ENCODE measurements at regions not wholly inside any gene's neighbourhood (a gene's known extent, or its start where the extent isn't known, plus 50 kb on each side); places are given as distances from the start of the nearest gene placed in this dataset.

DNA sequence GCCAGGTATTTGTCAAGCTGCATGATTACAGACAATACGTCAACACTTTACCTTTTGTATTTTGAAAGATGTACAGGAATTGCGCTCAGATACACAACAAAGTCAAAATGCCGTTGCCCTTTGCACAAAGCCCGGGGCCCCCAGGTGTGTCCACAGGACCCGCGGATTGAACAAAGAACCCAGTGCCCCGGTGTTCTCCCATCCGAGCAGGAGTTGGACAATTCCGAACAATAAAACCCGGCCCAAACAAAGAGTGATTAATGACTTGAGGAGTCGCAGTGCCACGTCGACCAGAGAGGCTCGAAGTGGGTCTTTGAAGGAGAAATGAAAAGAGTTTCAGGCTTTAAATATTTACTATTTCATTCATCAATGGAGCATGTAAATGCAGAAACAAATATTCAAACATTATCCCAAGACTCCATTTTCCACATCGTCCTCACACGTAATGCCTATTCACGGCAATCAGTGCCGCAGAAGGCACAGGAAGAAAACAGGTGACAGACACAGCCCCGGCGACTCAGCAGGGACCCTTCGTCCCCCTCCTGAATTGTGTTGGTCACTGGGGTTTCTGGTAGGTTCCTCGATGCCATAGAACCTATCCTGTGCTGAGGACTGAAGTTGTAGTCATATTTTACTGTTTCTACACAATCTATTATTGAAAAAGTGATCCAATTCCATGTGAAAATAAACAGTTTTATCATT is 70.9 kb upstream of the MGMT start:
- DNase-seq, result no peak

DNA sequence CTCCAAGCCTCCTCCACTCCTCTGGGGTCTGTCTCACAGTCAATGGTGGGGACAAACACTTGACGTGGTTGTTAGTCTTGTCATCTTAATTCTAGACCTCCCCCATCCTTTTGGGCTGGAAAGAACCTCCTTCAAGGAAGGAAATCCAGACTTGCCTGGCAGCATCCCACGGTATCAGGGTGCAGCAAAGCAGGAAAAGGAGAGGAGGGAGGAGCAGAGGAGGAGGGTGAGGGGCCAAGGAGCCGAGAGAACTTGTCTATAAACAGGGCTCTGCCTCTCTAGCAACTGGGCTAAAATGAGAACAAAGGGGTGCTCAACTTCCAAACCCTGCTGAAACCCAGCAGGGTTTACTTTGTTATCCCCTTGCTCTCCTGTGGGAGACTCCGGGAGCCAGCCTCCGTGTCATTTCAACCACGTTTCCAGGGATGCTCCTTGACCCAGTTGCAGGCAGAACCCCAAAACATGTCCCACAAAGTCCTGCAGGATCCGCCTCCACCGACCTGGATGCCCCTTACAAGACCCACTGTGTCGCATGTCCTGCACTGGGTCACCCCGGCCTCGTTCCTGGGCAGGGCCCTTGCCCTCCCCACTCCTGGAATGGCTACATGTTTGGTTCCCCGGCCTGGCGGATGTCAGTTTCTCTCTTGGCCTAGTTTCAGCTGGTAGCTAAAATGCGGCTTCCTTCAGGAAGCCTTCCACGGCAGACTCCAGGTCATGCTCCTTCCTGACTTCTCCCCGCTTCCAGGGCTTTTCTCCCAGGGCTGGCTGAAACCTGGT is 69.7 kb upstream of the MGMT start:
- DNase-seq, result no peak

DNA sequence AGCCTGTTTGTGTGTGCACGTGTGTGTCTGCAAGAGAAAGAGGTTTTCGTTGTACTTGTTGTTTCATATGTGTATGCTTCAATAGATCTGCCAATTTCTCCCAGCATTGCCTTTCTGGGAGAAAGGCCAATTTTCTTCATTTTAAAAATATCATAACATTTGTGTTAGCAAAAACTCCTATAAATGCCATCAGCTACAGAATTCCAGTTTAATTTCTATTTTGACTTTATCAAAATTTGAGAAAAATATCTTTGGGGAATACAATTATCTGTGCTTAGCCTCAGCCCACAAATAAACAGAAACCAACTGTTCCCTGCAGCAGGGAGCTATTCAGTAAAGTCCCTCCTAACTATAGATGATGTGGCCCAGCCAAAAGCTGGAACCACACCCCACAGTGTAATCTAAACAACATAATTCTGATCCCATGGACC is 68.3 kb upstream of the MGMT start:
- no peak for DNase-seq

DNA sequence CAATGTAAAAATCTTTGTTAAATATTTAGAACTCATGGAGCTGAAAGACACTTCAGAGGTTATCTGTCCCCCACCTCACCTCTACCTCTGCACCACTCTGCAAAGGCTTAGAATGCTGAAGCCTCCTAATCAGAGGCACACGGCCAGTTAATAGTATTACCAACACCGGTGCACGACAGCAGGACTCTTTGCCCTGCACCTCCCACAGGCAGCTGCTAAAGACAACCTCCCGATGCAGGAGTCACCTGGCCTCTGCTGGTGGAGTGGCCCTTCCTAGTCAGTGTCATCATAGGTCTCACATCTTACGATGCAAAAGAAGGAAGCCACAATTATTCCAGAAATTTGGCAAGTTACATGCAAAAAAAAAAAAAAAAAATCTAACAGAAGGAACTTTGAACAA is 66.6 kb upstream of the MGMT start:
- DNase-seq, result no peak

DNA sequence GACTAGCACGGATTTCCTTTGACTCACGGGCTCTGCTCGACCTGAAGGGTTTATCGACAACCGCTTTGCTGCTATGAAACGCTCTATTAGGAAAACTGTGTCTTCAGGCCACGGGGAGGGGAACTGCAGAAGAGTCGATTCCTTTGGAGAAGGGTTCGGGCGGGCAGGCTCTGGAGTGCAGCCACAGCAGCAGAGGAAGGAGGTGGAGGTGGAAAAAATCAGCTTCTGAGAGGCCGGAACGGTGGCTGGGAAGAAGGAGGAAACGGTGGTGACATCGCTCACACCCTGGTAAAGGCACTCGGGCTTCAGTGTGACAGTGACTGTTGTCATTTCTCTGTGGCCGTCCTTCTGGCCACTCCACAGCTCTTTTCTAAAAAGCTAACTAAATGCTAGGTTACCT is 64.6 kb upstream of the MGMT start:
- DNase-seq, result no peak

DNA sequence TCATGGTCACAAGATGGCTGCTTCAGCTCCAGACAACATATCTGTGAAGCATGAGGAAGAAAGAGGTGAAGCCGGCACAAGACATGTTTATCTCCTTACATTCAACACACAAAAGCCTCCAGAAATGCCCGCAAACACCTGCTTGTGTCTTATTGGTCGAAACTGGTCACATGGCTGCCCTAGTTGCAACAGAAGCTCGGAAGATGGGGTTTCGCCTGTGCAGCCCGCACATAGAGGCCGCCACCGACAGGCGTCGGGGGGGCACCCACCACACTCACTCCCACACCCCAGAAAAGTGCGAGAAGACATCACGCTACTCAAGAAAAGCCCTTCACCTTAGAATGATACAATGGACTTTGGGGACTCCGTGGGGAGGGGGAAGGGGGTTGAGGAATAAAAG is 63.0 kb upstream of the MGMT start:
- DNase-seq, result no peak

DNA sequence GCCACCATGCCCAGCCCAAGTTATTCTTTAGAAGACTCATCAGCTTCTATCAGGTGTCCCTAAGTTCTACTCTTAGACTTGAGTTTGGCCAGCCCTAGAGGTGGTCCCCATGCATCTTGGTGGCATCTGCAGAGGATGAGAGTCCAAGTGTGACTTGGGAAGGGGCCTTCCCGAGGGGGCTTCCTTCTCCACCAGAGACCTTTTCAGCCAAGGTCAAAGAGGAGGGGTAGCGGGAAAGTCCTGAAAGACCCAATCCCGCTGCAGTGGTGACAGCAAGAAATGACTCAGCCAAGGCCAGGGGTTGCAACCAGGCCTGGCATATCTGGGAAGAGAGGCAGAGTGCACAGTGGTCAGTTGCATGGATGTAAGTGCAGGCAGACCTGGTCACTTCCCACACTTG is 61.7 kb upstream of the MGMT start:
- no peak for DNase-seq

DNA sequence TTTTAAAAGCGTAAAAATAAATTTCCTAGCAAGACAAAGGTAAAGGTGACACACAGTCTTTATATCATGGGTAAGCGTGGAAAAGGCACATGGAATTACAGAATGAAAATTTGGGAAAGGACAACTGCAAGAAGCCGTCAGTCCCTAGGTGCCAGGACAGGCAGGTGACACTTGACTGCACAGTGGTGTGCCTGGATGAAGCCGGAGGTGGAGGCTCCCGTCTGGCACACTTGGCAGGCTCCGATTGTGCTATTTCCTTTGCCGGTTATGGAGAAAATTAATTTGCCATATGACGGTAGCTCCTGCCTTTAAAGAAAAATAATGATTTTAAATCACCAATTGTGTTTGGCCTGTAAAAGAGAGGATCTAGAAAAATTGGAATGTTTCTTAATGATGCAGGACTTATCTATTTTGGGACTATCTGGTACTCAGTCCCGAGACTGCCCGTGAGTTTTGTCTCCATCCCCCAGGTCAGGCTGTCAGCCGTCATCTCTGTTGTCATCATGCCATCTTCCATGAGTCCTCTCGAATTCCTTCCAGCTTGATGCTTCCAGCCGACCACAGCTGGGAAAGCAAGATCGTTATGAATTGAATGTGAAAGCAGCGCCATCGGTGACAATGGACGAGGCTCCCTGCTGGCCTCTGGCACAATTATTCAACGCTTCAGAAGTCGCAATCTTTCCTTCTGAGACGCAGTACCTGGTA is 56.2 kb upstream of the MGMT start:
- DNase-seq, result no peak

DNA sequence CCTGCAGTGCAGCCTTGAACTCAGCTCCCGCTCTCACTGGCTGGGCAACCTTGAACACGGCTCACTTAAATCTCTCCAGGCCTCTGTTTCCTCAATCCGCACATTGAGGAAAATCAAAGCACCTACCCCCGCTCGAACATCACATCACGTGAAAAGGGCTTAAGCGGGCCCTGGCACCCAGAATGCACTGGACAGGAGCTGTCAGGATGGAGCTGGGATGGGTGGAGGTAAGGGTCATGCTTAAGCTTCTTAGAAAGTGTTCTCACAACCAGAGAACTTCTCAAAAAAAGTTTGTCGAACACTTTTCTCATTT is 55.7 kb upstream of the MGMT start:
- DNase-seq, result no peak

DNA sequence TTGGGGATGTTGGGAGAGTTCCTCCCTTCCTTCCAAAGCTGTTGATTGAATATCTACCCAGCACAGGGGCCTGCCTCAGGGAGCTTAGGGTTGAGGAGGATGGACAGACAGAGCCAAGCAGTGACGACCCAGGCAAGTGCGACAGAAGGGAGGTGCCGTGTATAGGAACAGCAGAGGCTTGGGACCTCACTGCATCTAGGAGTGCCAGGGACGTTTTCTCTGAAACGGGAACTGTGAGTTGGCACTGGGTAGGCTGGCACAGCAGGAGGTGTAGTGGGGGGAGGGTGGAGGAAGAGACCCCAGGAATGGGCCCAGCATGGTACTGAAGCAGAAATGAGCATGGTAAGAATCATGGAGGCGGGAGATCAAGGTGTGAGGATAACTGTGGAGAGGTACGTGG is 55.3 kb upstream of the MGMT start:
- DNase-seq, result no peak

DNA sequence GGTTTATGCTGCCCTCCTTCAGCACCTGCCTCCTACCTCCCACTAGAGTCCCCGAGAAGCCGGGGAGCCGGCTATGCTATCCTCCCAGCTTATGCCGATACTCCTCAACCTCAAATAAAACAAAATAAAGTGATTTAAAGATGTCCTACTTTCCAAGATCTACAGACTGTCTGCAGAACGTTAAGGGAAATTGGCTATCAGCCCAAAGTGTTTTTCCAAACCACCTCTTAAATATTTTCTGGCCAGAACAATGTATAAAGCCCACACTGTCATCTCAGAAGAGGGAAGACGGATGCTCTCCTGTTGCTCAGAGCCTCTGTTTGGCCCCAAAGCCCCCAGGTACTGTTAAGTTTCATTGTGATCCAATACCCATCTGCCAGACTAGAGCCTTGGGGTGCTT is 54.0 kb upstream of the MGMT start:
- no peak for DNase-seq

DNA sequence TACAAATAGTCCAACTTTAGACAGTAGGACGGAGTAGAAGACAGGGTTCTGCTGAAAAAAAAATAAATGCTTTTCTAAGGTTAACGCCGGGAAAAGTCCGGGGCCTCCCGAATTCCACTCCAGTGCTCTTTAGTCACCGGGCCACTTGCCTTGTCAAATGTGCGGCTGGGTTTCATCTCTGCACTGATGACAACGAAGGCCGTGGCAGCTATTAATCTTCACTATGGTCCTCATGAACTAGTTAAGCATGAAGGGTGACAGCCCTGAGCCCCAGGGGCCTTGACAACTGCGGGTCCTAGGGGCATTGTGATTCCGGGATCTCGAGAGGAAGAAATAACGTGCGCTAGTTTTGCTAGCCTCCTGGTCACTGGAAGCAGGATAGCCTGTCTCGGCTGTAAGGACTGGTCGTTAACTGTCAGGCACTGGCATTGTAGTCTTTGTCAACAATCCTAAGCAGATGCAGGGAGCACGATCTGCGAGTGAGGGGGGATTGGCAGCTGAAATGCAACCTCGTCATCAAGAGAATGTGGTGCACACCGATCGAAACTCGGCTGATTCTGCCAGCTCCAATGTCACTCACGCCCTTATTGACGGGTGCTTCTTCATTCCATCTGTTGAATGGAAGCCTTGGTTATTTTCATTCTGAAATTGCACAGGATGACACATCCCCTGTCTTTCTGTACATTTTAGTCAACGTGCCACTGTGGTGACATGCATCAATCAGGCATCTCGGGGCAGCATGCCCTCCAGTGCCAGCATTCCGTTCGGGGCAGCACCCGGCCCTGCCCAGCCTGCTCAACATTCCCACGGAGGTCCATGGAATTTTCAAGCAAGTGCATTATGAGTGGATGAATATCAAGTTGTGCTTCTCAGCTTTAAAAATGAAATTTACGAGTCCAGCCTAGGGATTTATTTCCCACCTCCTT is 51.6 kb upstream of the MGMT start:
- no peak for DNase-seq

DNA sequence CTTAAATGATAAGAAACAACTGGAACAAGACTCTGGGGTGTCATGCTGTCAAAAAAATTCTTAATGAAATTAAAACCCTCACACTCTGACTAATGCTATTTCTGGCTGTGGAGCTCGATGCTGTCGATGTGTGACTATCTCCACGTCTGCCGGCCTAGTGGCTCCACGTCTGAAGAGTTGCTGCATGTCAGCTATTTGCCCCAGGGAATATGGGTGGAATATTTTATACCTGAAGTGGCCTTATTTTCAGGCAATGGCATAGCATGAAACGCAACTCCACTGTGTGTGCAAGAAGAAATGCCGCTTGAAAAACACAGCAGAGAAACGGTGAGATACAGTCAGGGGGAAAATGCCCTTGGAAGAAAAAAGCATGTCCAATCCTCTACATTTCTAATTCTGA is 50.9 kb upstream of the MGMT start:
- no peak for DNase-seq

DNA sequence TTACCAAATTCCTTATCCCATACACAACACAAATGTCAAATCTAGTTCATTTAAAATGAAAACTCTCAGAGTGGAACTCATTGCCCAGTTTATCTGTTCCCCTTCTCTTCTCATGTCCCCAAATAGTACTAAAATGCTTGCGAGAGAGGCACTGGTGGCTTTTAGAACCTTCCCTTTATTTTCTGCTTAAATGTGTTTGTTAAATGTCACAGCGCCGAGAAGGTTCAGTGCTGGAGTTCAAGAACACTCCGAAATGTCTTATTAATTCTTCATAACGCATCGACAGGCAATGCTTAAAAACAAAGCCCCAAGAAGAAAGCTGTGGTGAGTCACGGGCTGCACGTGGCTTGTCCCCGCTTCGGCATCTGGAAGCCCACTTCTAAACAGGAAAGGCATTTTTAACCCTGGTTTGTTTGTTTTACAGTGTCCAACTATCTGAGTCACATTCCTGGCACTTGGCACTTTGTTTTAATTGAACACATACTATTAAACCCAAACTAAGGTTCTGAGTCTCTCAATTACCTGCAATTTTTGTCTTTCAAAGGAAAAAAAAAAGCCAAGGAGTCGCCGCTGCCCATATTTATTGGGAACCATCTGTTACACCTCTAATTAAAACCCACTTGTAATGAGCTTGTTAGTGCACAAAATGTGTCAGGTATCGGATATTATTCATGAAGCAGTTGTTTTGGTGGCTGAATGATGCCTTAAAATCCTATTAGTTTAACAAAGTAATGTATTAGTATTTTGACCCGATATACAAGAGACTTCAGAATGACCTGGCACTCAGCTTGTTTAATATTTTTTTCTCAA is 49.9 kb upstream of the MGMT start:
- DNase-seq, result no peak

All from activated naive CD4-positive, alpha-beta T cell (primary cell).